SIG-M5 treated with dmso at 0.1 percent for 504 hours (cell line): ENCODE measurements at regions not wholly inside any gene's neighbourhood (a gene's known extent, or its start where the extent isn't known, plus 50 kb on each side); places are given as distances from the start of the nearest gene placed in this dataset.

Source experiments
- DNase-seq: peaks from one replicate; lab custom pipeline; 2025; ENCODE audit not compliant: unreplicated experiment; lab: John Stamatoyannopoulos, UW

DNA sequence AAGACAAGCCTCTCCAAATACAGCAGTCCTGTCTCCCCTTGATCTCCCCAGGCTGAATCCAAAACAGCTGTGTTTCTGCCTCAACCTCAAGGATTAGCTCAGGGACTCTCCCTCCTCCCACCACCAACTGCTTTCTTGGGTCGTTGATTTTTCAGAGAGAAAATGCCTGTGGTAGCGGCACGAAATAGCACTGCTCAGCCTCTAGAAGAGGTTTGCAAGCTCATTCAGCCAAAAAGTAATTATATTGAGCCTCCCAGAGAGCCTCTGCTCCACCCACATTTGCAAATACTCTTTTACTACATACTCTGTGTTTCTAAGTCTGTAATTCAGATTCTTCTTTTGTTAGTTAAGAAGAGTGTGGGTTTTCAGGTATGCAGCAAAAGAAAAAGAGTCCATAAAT, 396.4 kb upstream of the TNP1 start:
- no peak for DNase-seq

- DNase-seq: no peak
Observed at GRCh38 chr2:217254111-217254510, 394.2 kb upstream of the TNP1 start.

DNA sequence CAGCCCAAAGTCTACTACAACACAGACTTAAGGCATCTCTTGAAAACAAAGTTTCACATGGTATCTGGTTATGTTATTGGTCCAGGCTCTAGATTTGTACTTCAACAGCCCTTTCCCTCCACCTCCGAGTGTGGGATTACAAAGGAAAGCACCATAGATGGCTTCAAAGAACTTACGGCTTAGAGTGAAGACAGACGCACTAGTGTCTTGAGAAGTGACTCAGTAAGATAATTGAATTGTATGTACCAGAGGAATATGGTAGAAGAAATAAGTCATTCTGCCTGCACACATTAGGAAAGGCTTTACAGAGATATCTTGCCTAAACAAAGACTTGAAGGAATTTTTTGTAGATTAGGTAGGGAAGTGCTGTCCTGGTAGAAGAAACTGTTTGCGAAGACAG, 392.3 kb upstream of the TNP1 start:
- no peak for DNase-seq

- DNase-seq: no peak
Observed at GRCh38 chr2:217250013-217250524, 390.2 kb upstream of the TNP1 start.

DNA sequence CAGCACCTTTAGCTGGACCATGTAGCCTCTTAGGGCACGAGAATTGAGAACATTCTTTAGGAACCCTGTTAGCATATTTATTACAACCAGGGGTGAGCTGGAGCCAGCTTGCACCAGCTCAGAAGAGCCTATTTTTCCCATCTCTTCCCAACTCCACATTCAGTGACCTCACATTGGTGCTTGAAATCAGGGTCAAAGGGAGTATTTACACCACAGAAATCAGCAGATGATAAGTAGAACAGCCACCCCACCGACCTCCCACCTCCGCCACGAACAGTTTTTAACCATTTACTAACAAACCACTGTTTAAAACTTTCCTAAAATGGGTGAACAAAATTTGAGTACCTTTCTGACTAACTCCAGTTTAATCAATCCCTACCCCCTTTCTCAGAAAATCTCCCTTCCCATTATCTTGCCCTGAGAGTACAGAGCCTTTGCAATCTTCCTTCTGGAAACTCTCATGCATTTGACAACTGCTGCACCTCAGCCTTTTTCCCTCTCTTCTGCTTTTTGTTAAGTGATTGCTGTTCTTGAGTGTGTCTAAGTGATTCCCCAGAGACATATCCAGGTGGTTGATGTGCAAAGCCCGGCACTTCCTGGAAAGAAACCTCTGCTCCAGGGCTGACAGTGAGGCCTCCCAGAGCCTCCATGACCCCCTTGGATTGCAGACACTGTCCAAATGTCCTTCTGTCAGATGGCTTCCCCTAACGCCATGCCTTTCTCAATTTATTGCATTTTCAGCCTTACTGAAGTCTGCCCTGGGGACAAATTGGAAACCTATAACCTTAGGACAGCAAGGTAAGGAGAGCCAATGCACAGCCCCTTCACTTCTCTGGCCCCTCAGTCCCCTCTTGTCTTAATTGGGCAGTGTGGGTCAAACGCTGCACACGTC, 389.5 kb upstream of the TNP1 start:
- DNase-seq: no peak

DNA sequence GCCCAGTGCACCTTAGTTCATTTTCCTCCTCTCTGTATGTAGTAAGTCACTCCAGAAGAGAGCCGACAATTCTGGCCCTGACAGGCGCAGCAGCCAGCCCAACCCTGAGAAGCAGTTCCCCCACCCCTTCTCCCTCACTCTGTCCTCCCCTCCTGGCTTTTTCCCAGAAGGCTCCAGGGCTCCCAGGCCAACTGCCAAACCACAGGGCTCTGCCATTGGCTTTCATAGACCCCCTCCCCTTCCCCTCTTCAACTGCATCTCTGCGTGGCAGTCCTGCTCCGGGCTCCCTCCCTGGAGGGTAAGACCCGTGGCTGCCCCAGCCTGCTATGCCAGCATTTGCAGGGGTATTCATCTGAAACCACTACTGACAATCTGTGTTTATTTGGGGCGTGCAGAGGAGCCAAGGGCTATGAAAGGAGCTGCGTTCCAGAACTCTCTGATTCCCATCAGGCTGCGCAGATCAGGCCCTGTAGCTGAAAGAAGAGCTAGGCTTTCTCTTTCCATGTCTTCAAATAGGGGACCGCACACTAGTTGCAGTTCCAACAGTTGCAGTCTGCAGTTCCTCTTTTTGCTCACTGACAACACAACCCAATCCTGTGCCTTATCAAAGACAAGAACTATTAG, 388.6 kb upstream of the TNP1 start:
- DNase-seq: peak; percentile 55

- no peak for DNase-seq
Observed at GRCh38 chr2:217247476-217247875, 387.6 kb upstream of the TNP1 start.

DNA sequence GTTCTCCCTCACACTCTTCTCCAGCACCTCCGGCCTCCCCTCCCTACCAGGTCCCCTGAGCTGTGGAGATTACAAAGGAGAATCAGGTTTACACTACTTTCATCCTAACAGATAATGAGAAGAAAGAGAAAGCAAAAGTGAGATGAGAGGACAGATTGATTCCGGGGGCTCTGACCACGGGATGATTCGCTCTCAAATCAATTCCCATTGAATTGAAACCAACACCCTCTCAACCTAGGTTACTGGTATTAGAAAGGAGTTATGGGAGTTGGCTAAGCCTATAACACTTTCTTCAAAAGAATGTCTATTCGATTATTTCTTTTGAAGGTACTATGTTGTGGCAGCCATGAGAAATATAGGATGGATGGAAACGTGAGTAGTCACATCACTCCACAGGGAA, 386.2 kb upstream of the TNP1 start:
- no peak for DNase-seq

- no peak for DNase-seq
Observed at GRCh38 chr2:217244815-217245214, 385.0 kb upstream of the TNP1 start.

DNA sequence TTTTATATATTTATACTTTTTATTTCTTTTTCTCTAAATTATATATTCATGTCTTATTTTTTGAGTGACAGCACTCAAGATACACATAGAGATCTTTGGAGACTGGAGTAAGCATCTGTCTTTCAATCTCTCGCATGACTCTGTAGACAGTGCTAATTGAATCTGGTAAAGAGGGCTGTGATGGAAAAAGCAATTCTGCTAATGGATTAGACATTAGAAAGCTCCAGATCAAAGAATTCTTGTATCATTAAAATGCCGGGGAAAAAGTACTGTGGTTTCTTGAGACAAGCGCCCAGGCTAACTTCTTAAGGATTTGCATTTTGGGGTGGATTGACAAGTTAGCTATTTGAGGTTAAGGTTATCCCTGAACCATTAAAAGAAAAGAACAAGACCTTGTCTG, 383.1 kb upstream of the TNP1 start:
- no peak for DNase-seq

DNA sequence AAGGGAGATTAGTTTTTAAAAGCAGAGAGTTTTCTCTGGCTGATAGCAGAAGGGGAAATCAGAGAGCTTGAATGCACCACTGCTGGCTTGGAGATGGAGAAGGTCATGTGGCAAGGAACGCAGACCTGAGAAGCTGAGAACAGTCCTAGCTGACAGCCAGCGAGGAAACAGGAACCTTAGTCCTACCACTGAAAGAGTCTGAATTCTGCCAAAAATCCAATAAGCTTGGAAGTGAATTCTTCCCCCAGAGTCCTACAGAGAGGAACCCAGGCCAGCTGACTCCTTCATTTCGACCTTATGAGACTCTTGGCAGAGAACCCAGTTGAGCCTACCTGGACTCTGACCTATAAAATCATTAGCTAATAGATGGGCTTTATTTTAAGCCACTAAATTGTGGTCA, 371.9 kb upstream of the TNP1 start:
- no peak for DNase-seq

GRCh38 chr2:217231212-217231611, 371.3 kb upstream of the TNP1 start:
- DNase-seq: no peak

- DNase-seq: no peak
Observed at GRCh38 chr2:217228732-217229131, 368.9 kb upstream of the TNP1 start.

DNA sequence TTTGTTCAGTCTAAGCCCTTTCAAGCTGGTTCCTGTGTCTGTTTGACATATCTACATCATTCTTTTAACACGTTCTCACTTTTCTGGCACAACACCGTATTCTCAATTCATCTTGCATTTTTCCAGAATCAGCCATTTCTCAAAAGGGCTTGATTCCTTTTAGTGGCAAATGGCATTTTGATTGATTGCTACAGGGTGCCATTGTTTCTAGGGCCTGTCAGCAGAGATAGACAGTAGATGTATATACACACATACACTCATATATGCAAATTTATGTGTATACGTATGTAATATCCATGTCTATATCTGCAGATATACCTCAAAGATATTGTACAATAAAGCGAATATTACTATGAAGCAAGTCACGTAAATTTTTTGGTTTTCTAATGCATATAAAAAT, 367.9 kb upstream of the TNP1 start:
- DNase-seq: no peak

GRCh38 chr2:217225596-217225995, 365.7 kb upstream of the TNP1 start:
- DNase-seq: no peak

DNA sequence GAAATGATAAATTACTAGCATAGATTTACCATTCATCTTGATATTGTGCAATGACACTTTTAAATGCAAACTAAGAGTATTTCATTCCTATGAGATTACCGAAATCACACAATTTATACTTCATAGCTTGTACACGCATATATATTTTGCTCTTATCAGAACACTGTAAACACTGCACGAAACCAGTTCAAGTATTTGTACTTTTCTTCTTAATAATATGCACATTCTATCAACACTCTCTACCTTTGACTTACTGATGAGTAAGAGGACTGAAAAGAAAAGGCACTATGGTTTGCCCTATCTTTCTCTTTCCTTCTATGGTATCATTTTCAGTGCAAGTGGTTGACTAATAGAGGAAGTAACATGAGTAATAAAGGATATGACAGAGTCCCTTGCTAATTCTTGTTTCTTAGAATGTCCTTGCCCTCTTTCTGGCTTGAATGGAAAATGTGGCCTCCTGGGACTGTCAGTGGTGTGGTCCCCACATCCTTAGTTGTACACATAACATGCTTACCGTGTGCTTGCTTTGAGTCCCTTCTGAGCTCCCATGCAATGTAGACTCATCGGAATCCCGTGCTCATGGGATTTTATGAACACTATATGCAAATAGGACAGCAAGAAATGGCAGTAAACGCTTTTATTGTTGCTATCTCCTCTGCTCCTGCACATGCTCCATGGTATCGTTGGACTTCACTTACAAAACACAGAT, 363.5 kb upstream of the TNP1 start:
- peak; percentile 96 for DNase-seq

GRCh38 chr2:217222309-217222910, 362.5 kb upstream of the TNP1 start:
- peak; percentile 94 for DNase-seq

DNA sequence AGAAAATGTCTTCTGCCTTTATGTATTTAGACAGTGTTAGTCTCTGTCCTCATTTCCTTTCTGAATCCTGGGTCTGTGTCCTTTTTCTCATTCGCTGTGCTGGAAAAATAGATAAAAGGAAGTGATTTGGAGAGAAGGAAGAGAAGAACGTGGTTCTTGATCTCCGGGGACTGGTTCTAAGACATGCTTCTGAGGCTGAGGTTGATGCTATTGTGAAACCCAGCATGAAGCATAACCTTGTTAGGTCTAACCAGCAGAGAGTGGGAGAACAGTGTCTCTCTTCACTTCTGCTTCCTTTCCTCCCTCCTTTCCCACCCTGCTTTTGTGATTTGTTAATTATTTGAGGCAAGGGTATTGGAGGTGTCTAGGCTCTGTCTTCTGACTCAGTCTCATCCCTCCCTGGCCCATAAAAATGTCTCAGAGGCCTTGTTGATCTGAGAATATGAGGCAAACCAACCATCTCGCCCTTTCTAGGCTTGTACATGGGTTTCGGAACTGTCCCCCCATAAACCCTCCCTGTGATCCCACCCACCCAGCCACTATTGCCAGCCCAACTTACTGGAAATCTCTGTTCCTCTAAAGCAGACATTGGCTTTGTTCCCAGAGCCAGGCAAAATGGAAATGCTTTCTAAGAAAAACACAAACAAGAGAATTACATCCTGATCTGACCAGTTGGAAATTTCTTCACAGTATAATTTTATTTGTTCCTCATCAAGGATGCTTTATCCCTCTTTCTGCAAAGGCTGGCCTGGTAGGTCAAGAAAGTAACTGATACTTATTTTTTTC, 360.6 kb upstream of the TNP1 start:
- peak; percentile 77 for DNase-seq

- DNase-seq: no peak
Observed at GRCh38 chr2:217219164-217219520, 359.3 kb upstream of the TNP1 start.

- peak; percentile 77 for DNase-seq
Observed at GRCh38 chr2:217218269-217219163, 358.7 kb upstream of the TNP1 start.
